K562 (cell line): ENCODE measurements at regions not wholly inside any gene's neighbourhood (a gene's known extent, or its start where the extent isn't known, plus 50 kb on each side); places are given as distances from the start of the nearest gene placed in this dataset.

ENCODE experiments used
- ATAC-seq: fragments of 200-7000 bp; cut with Tn5 transposase; 3 replicates; pipeline ENCODE4 v1.9.1; 2020; ENCODE audit warnings: moderate library complexity
- BruUV-seq: library from RNA; stranded (reverse); fragments of 400-500 nt; replicated peaks from 2 replicates; lab custom pipeline; 2021; lab: Mats Ljungman, UMichigan
- CTCF ChIA-PET: fragments of 300-600 bp; formaldehyde crosslinking; extraction: SDS; loops from one replicate; lab custom pipeline; 2021; ENCODE audit warnings: low intra/inter-chr PET ratio; lab: Yijun Ruan, JAX
- POLR2A ChIA-PET: fragments of 300-600, 350-650 bp; sonication (Branson Sonifier 250); formaldehyde crosslinking; extraction: SDS; loops from one replicate; lab custom pipeline; 2021; ENCODE audit warnings: antibody characterized with exemption, inconsistent platforms; lab: Yijun Ruan, JAX
- DNase-seq, 4 experiments: peaks; one replicate each; pipeline versions ENCODE4 v3.0.0 to v3.0.0-alpha.2; 2011 to 2018; ENCODE audit warnings: low spot score in 3 of 4, mixed read lengths in 3 of 4; ENCODE audit errors: extremely low read depth in 1 of 4
- FAIRE-seq: peaks from 2 replicates; lab custom pipeline; 2011; peaks lifted over from hg19 to GRCh38; lab: Jason Lieb, UNC
- H2AFZ ChIP-seq: 2 replicates; pipeline ENCODE4 v1.6.0; 2011; ENCODE audit warnings: low read depth, low read length, control low read depth, inconsistent platforms
- H3K27ac ChIP-seq: fragments of 200-600 bp; 3 replicates; pipeline ENCODE4 v1.8.0; 2011; ENCODE audit warnings: low read depth, mild to moderate bottlenecking, control low read depth, inconsistent platforms, low read length, moderate library complexity, mixed read lengths; ENCODE audit errors: extremely low read depth
- H3K27me3 ChIP-seq, 2 experiments: fragments of 300-600 bp in 1 of 2; 2 replicates in 1 of 2; 3 replicates in 1 of 2; pipeline versions ENCODE4 v1.6.0 to v1.8.0; 2011; ENCODE audit warnings: inconsistent platforms in 2 of 2, low read length in 2 of 2, mild to moderate bottlenecking in 1 of 2, mixed read lengths in 1 of 2, moderate library complexity in 1 of 2; ENCODE audit not compliant: control insufficient read depth in 2 of 2, insufficient read depth in 2 of 2
- H3K36me3 ChIP-seq: fragments of 300-600 bp; 3 replicates; pipeline ENCODE4 v1.8.0; 2011; ENCODE audit warnings: mild to moderate bottlenecking, low read length, inconsistent platforms; ENCODE audit not compliant: control insufficient read depth, insufficient read depth
- H3K4me1 ChIP-seq, 2 experiments: fragments of 200-600 bp in 1 of 2; replicated peaks in 1 of 2; 2 replicates in 1 of 2; 3 replicates in 1 of 2; pipeline versions ENCODE4 v1.5.1 to v1.8.0; 2011; ENCODE audit warnings: inconsistent platforms in 2 of 2, low read length in 2 of 2, mild to moderate bottlenecking in 1 of 2, mixed read lengths in 1 of 2, moderate library complexity in 1 of 2; ENCODE audit not compliant: control insufficient read depth in 2 of 2, insufficient read depth in 2 of 2
- H3K4me2 ChIP-seq: 2 replicates; pipeline ENCODE4 v1.6.1; 2011; ENCODE audit warnings: low read length, control low read depth, inconsistent platforms, mixed read lengths; ENCODE audit not compliant: insufficient read depth
- H3K4me3 ChIP-seq: fragments of 200-600 bp; sonication (generic), shearing (Covaris generic); 2 replicates; pipeline ENCODE4 v1.5.1; 2016; ENCODE audit warnings: control low read depth, inconsistent platforms
- H3K79me2 ChIP-seq: fragments of 200-600 bp; 3 replicates; pipeline ENCODE4 v1.8.0; 2011; ENCODE audit warnings: low read length, inconsistent platforms; ENCODE audit not compliant: control insufficient read depth, insufficient read depth
- H3K9ac ChIP-seq, 2 experiments: 2 replicates each; pipeline versions ENCODE4 v1.6.0 to v1.6.1; 2011; ENCODE audit warnings: low read depth in 2 of 2, low read length in 2 of 2, control low read depth in 1 of 2, inconsistent platforms in 1 of 2, mild to moderate bottlenecking in 1 of 2, mixed read lengths in 1 of 2; ENCODE audit not compliant: insufficient read depth in 1 of 2
- H3K9me1 ChIP-seq: one replicate; pipeline ENCODE4 v1.6.0; 2011; ENCODE audit warnings: inconsistent platforms, mild to moderate bottlenecking, low read length, moderate library complexity; ENCODE audit not compliant: control insufficient read depth, insufficient read depth
- H3K9me3 ChIP-seq: replicated peaks from 2 replicates; pipeline ENCODE4 v1.5.1; 2011; ENCODE audit warnings: low read depth, low read length, inconsistent platforms; ENCODE audit not compliant: control insufficient read depth, insufficient read depth
- H4K20me1 ChIP-seq: replicated peaks from 2 replicates; pipeline ENCODE4 v1.6.1; 2011; ENCODE audit warnings: low read length, inconsistent platforms, mixed read lengths; ENCODE audit not compliant: control insufficient read depth, insufficient read depth
- HDAC3 ChIP-seq: fragments of 450-650 bp; IDR thresholded peaks from 2 replicates; pipeline ENCODE4 v1.6.1; 2018; ENCODE audit warnings: borderline replicate concordance, mild to moderate bottlenecking, moderate library complexity; ENCODE audit not compliant: partially characterized antibody
- HDAC8 ChIP-seq: fragments of 450-650 bp; IDR thresholded peaks from 2 replicates; pipeline ENCODE4 v1.6.1; 2016; ENCODE audit warnings: mild to moderate bottlenecking, missing genetic modification characterization, moderate library complexity, missing compliant biosample characterization
- MED1 ChIP-seq: sonication (generic); formaldehyde crosslinking; IDR thresholded peaks from 2 replicates; pipeline ENCODE4 v1.8.1; 2023; ENCODE audit warnings: missing genetic modification reagents, borderline replicate concordance
- NEUROD1 ChIP-seq: fragments of 150-350 bp; IDR thresholded peaks from 2 replicates; pipeline ENCODE4 v1.6.1; 2014; ENCODE audit warnings: borderline replicate concordance, low read length, low read depth; ENCODE audit not compliant: partially characterized antibody
- POLR2AphosphoS2 ChIP-seq: IDR thresholded peaks from 2 replicates; pipeline ENCODE4 v1.6.1; 2012; ENCODE audit warnings: low read length, improper control_type of control experiment
- SAFB ChIP-seq: fragments of 200-400 bp; formaldehyde crosslinking; IDR thresholded peaks from 2 replicates; pipeline ENCODE4 v1.6.1; 2017; ENCODE audit warnings: low read depth, low read length, borderline replicate concordance
- SREBF2 ChIP-seq: sonication (generic); formaldehyde crosslinking; IDR thresholded peaks from 2 replicates; pipeline ENCODE4 v1.4.0; 2020; ENCODE audit warnings: mild to moderate bottlenecking, missing genetic modification reagents
- ZNF444 ChIP-seq: fragments of 250-450 bp; sonication (Bioruptor Pico); IDR thresholded peaks from 2 replicates; pipeline ENCODE4 v1.4.0; 2020; ENCODE audit warnings: mild to moderate bottlenecking, moderate library complexity
- whole genome bisulfite sequencing: fragments of 100-300 bp; shearing (Covaris generic); methylation state at CpG from one replicate; pipeline ENCODE4 v1.1.6; 2016; ENCODE audit warnings: low coverage, mixed read lengths; ENCODE audit not compliant: insufficient coverage; ENCODE audit errors: missing lambda C conversion rate; 5-methylcytosine and 5-hydroxymethylcytosine counted together
- in situ Hi-C: fragments of 300-500 bp; cut with MboI; formaldehyde crosslinking; loops from 4 replicates; pipeline ENCODE4 v1.15.0; 2018; ENCODE audit warnings: inconsistent platforms, mixed read lengths
- intact Hi-C: fragments of 100-400 bp; cut with micrococcal nuclease; formaldehyde crosslinking; loops from 2 replicates; pipeline ENCODE4 v1.14.2; 2022

GRCh38 chr10:36720895-36721294 lies 404.5 kb upstream of the ANKRD30A start:
- BruUV-seq: no TSS peak
- H3K4me2 ChIP-seq: no peak overlapping the region
- POLR2A ChIA-PET: no interaction called here
- no peaks in the 10 kb centered on the region for H3K79me2 ChIP-seq
- WGBS: 0% methylated on average over 1 of the region's 1 CpG
- no peaks in the 10 kb centered on the region for H3K9me1 ChIP-seq
- H3K4me1 ChIP-seq: no peaks in the 10 kb centered on the region
- no peak for DNase-seq
- H3K9ac ChIP-seq: no peak overlapping the region
- ATAC-seq: no peak
- in situ Hi-C loops: no loop called here
- no peaks in the 10 kb centered on the region for H3K9me3 ChIP-seq
- no peak overlapping the region for H3K4me3 ChIP-seq
- H3K36me3 ChIP-seq: no peaks in the 10 kb centered on the region
- FAIRE-seq: no peak
- no peak overlapping the region for H3K27ac ChIP-seq
- intact Hi-C loops: no loop called here
- H4K20me1 ChIP-seq: no peaks in the 10 kb centered on the region
- no peaks in the 10 kb centered on the region for H3K27me3 ChIP-seq
- CTCF ChIA-PET: no interaction called here
- H2AFZ ChIP-seq: no peak overlapping the region
- TF ChIP-seq SREBF2 (CRISPR knock-in tag) (no peak), POLR2AphosphoS2 (no peak), NEUROD1 (no peak), ZNF444 (CRISPR knock-in tag) (no peak), HDAC3 (no peak), MED1 (CRISPR knock-in tag) (no peak), HDAC8 (tag) (no peak)

GRCh38 chr10:36717118-36717517 lies 408.3 kb upstream of the ANKRD30A start:
- Histone ChIP-seq H2AFZ (no peak overlapping the region), H3K9me1 (no peaks in the 10 kb centered on the region), H3K27ac (no peak overlapping the region), H4K20me1 (no peaks in the 10 kb centered on the region)
- WGBS: 9% methylated on average over 2 of the region's 2 CpGs
- no peak for ATAC-seq
- POLR2A ChIA-PET: interaction anchor here (0.6 kb wide), 1 partner anchor 116 kb away, joined by 3 read pairs; no protein-coding TSS in a partner anchor
- no peak for TF ChIP-seq SAFB
- TF ChIP-seq, all 486 proteins: peak for 0
- Histone ChIP-seq H3K4me3 (no peak overlapping the region), H3K36me3 (no peaks in the 10 kb centered on the region), H3K79me2 (no peaks in the 10 kb centered on the region), H3K9me3 (no peaks in the 10 kb centered on the region), H3K4me1 (no peaks in the 10 kb centered on the region), H3K27me3 (no peaks in the 10 kb centered on the region), H3K9ac (no peak overlapping the region), H3K4me2 (no peak overlapping the region)
- FAIRE-seq (no peak), DNase-seq (no peak)
- CTCF ChIA-PET: no interaction called here
- no TSS peak for BruUV-seq
- in situ Hi-C loops: no loop called here
- intact Hi-C loops: no loop called here
